ENCODE measurements at regions not wholly inside any gene's neighbourhood (a gene's known extent, or its start where the extent isn't known, plus 50 kb on each side); places are given as distances from the start of the nearest gene placed in this dataset.

DNA sequence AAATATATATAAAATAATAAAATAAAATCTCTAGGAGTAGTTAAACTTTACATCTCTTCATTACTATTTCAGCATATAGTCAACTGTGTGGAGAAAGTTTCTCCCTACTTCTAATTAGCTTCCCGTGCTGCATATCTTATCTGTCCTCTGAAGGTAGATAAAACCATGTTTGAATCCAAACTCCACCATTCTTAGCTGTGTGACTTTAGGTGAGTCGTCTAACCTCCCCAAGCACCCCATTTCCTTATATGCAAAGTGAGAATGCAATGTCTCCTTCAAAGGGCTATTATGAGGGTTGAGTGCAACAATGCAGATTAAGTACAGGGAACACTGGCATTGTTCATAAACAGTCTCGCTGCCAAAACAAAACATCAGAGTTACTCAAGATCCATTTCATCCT is 80.8 kb upstream of the DRD2 start:
- Histone ChIP-seq H3K27ac (ENCODE audit: low read depth, low read length) (no peak overlapping the region), H2BK12ac (ENCODE audit: low read depth, low read length) (no peak overlapping the region), H3K23me2 (ENCODE audit: low read depth, low read length) (no peaks in the 10 kb centered on the region), H2BK20ac (ENCODE audit: low read length) (no peak overlapping the region), H3K27me3 (replicated peaks in 1 of 4; ENCODE audit: control insufficient read depth in 3 of 4, extremely low read depth in 1 of 4, insufficient read depth in 3 of 4, low read length in 3 of 4) (no peaks in the 10 kb centered on the region), H2AK5ac (ENCODE audit: low read depth, low read length) (no peak overlapping the region), H2BK120ac (replicated peaks; ENCODE audit: low read depth, low read length) (no peak overlapping the region), H4K91ac (replicated peaks; ENCODE audit: insufficient read length, low read length) (no peak overlapping the region), H4K8ac (ENCODE audit: extremely low read depth, insufficient read depth, low read length) (no peak overlapping the region), H3K4me2 (ENCODE audit: insufficient read depth in 1 of 2, low read depth in 2 of 2, low read length in 2 of 2) (no peak overlapping the region), H2BK15ac (ENCODE audit: low read length) (no peak overlapping the region), H3K14ac (ENCODE audit: insufficient read length) (no peak overlapping the region), H3K36me3 (ENCODE audit: control insufficient read depth in 2 of 4, insufficient read depth in 4 of 4, low read length in 3 of 4) (no peaks in the 10 kb centered on the region), H4K20me1 (replicated peaks in 1 of 2; ENCODE audit: control insufficient read depth in 1 of 2, insufficient read depth in 2 of 2, low read length in 2 of 2) (no peaks in the 10 kb centered on the region), H3K79me2 (ENCODE audit: control insufficient read depth in 1 of 2, insufficient read depth in 2 of 2, low read length in 2 of 2) (no peaks in the 10 kb centered on the region), H3K4me1 (replicated peaks in 1 of 4; ENCODE audit: control insufficient read depth in 3 of 4, insufficient read depth in 4 of 4, low read length in 3 of 4) (peaks cover 2 to 10% (median 5%) of the 10 kb centered on the region in 4 experiments; a peak in 5 of 7 replicates), H3K9me3 (ENCODE audit: insufficient read depth in 2 of 2, low read depth in 1 of 2, low read length in 1 of 2) (no peaks in the 10 kb centered on the region), H3K79me1 (ENCODE audit: low read depth, low read length) (no peaks in the 10 kb centered on the region), H4K5ac (ENCODE audit: insufficient read length, low read depth, low read length) (no peak overlapping the region), H3K23ac (ENCODE audit: insufficient read length) (no peak overlapping the region), H3K18ac (ENCODE audit: extremely low read depth, low read length) (no peak overlapping the region), H3K4ac (replicated peaks; ENCODE audit: insufficient read length, low read depth, low read length) (no peak overlapping the region), H2BK5ac (ENCODE audit: low read depth, low read length) (no peak overlapping the region), H3K4me3 (ENCODE audit: extremely low read depth in 1 of 4, insufficient read depth in 2 of 4, low read depth in 3 of 4, low read length in 4 of 4) (no peak overlapping the region), H3K9ac (replicated peaks in 1 of 4; ENCODE audit: extremely low read depth in 1 of 4, low read depth in 3 of 4, low read length in 3 of 4) (no peak overlapping the region), H3K56ac (replicated peaks; ENCODE audit: insufficient read length, low read depth, low read length) (no peak overlapping the region), H2AFZ (ENCODE audit: low read length) (no peak overlapping the region)
- WGBS, 2 experiments (ENCODE audit: extremely low coverage in 1 of 2, insufficient coverage in 1 of 2, insufficient read length in 1 of 2, insufficient replicate concordance in 2 of 2, low coverage in 1 of 2, low lambda C conversion rate in 2 of 2, missing lambda C conversion rate in 1 of 2), result 92% methylated on average over 3 of the region's 3 CpGs; no CpG with 5 or more reads in 1 of the 2 experiments
- FAIRE-seq, result no peak
- DNase-seq (ENCODE audit: low read depth in 1 of 2, low spot score in 2 of 2), result no peak
- no peak for TF ChIP-seq SIX5 (IDR thresholded peaks at IDR 0.05; ENCODE audit: low read depth, low read length)
- ChIA-PET CTCF (ENCODE audit: partially characterized antibody) (interaction anchor here (0.8 to 8.8 kb wide), 6 partner anchors 13 to 175 kb away, joined by 3 to 70 read pairs (median 8); no protein-coding TSS in a partner anchor), POLR2A (ENCODE audit: partially characterized antibody) (interaction anchor here (0.6 kb wide), 1 partner anchor 12 kb away, joined by 3 read pairs; no protein-coding TSS in a partner anchor)

Measured in H1 (cell line).